NB4 (cell line): ENCODE measurements at regions not wholly inside any gene's neighbourhood (a gene's known extent, or its start where the extent isn't known, plus 50 kb on each side); places are given as distances from the start of the nearest gene placed in this dataset.

Experiments used
- DNase-seq: peaks from one replicate; pipeline ENCODE4 v3.0.0; 2010; ENCODE audit warnings: low read depth
- H3K4me3 ChIP-seq: one replicate; pipeline ENCODE4 v1.5.1; 2011; ENCODE audit warnings: mild to moderate bottlenecking, low read depth, low read length, moderate library complexity
- MYC ChIP-seq: IDR thresholded peaks from 2 replicates; pipeline ENCODE4 v1.6.1; 2011; ENCODE audit warnings: low read depth, low read length
- POLR2A ChIP-seq: IDR thresholded peaks from 2 replicates; pipeline ENCODE4 v1.6.1; 2011; ENCODE audit warnings: mild to moderate bottlenecking; ENCODE audit not compliant: insufficient read length; ENCODE audit errors: extremely low read depth
- TF ChIP-seq, protein P1 (sequence below): IDR thresholded peaks from 2 replicates; pipeline ENCODE4 v1.6.1; 2011; ENCODE audit warnings: low read depth, low read length
- TF ChIP-seq, protein P2 (sequence below): IDR thresholded peaks from one replicate; pipeline ENCODE4 v1.5.1; 2012; ENCODE audit warnings: low read depth, low read length

DNA sequence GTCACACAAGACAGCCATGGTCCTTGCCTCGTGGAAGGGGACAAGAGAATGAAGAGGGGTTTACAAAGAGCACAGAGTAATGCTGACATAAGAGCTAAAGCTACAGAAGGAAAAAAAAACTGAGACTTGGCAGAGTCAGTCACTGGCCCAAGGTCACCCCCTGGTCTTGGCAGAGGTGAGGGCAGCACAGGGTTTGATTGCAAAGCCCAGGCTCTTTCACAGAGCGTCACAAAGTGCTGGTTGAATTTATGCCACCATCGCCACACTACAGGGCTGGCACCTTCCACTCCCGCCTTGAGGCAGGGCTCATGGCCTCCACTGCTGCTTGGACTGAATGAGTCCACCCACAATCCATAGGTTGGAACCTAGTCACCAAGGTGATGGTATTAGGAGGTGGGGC, 190.2 kb downstream of the INHBB start:
- no peak overlapping the region for H3K4me3 ChIP-seq
- TF ChIP-seq MYC (no peak), POLR2A (no peak)
- TF ChIP-seq, protein P1, sequence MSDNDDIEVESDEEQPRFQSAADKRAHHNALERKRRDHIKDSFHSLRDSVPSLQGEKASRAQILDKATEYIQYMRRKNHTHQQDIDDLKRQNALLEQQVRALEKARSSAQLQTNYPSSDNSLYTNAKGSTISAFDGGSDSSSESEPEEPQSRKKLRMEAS: no peak
- TF ChIP-seq, protein P2, sequence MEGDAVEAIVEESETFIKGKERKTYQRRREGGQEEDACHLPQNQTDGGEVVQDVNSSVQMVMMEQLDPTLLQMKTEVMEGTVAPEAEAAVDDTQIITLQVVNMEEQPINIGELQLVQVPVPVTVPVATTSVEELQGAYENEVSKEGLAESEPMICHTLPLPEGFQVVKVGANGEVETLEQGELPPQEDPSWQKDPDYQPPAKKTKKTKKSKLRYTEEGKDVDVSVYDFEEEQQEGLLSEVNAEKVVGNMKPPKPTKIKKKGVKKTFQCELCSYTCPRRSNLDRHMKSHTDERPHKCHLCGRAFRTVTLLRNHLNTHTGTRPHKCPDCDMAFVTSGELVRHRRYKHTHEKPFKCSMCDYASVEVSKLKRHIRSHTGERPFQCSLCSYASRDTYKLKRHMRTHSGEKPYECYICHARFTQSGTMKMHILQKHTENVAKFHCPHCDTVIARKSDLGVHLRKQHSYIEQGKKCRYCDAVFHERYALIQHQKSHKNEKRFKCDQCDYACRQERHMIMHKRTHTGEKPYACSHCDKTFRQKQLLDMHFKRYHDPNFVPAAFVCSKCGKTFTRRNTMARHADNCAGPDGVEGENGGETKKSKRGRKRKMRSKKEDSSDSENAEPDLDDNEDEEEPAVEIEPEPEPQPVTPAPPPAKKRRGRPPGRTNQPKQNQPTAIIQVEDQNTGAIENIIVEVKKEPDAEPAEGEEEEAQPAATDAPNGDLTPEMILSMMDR: no peak
- DNase-seq: no peak

DNA sequence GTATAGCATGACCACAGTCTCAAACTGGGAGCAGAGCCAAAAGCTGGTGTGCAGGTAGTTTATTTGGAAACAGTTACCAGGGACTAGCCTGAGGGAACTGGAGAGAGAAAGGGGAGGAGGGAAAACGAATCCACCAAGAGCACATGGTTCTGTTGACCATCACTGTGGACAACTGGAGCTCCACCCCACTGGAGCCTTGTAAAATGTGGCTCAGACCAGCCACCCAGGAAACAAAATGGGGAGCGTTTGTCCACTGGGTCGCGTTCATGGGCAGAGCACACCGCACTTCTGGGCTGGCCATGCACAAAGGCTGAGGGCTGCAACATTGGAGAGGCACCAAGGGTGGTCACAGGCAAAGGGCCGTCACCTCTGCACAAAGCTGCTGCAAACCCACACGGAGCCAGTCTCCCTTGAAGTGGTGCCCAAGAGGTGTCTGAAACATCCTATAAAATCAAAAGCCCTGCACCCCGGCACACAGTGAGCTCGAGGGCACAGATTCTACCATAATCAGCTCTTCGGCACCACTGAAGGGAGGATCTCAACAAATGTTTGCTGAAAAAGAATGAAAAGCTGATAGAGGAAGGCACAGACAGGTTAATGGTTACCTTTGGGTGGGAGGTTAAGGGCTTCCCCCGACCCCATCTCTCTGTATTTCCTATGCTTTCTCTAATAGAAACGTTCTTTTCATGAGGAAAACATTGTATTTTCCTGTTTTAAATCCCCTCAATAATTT, 192.9 kb downstream of the INHBB start:
- TF ChIP-seq, protein P2: no peak
- TF ChIP-seq, protein P1: no peak
- no peak for TF ChIP-seq MYC
- no peak for DNase-seq
- H3K4me3 ChIP-seq: no peak overlapping the region

DNA sequence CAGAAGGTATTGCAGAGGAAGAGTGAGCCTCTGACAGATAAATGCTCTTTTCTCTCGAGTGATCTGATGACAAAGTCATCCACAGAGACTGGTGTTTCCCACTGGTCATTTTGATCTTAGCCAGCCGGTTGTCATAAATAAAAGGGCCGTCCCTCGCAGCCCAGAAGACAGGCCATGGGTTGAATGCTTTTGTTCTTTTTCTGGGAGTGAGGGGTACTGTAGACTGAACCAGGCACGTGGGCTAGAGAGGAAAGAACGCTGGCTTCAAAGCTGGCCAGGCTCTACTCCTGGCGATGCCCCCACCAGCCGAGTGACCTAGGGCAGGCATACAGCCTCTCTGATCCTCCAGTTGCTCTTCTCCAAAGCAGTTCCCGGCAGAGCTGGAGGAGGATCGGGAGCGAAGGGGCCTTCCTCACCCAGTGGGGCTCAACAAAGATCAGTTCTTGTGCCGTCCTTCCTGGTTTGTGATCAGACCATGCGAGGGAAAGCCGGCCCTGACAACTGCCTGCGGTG, 193.5 kb downstream of the INHBB start:
- TF ChIP-seq POLR2A (no peak), MYC (no peak)
- TF ChIP-seq, protein P1: no peak
- TF ChIP-seq, protein P2: no peak
- no peak for DNase-seq
- no peak overlapping the region for H3K4me3 ChIP-seq

DNA sequence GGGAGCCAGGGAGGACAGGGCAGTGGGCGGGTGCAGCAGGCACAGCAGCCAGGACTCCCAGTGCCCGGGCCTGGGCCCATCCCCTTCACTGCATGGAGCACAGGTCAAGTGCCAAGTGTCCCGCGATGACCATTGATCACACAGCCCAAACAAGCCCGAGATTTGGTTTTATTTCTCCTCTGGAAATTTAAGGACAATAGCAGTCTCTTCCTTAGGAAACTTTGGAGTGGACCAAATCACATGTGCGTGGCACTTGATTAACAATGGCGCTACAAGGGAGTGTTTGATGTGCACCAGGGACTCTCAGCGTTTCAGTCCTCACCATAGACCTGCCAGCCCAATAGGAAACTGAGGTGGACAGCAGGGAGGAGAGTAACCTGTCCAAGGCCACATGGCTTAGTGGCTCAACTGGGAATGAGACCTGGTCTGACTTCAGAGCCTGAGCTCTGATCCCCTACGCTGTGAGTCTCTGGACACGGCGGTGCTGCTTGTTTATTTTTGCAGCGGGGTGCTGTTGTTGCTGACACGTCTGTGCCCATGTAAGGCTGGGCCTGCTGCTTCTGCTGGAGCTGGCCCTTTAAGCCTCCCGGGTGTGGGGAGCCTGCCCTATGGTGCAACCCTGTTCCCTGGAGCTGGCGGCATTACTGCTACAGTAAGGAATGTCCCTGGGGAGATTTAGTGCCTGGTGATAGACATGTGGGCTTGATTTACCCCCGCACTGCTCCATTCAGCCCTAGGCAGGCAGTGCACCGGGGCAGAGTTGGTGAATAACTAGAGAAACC, 194.2 kb downstream of the INHBB start:
- TF ChIP-seq POLR2A (no peak), MYC (no peak)
- TF ChIP-seq, protein P1: no peak; the same call in 1 of the 2 replicates
- TF ChIP-seq, protein P2: no peak
- H3K4me3 ChIP-seq: no peak overlapping the region
- peak; percentile 94 for DNase-seq

DNA sequence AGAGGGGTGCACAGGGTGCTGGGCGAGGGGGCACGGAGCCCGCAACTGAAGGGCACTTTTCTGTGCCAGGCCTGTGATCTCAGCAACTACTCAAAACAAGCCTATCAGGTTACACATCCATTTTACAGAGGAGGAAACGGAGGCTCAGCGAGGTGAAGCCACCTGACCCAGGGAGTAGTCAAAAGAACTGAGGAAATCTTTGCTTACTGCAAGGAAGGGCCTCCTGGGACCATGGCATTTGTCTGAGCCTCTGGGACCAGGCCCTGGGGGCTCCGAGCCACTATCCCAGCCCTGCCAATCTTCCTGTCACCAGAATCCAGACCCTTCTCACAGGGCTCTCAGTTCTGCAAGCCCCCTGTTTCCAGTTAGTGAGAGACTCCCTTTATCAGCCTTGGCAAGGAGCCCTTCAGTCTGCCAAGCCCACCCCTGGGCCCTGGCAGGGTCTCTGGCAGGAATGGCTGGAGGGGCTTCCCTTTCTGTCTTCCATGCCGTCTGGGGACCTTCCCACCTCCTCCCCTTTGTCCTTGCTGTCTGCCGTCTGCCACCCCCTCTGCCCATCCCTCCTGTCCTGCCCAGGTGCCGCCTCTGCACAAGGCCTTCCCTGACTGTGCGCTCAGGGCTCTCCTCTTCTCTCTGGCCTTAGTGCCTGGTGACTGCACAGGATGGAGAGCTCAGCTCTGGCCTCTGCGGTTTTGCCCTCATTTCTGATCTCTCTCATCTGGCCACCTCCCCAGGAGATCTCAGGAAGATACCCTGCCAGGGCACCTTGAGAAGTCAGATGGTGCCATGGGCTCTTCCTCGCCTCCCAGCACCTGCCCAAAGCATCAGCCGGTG, 194.7 kb upstream of the GLI2 start:
- TF ChIP-seq POLR2A: no peak
- TF ChIP-seq, protein P2: no peak
- no peak for TF ChIP-seq MYC
- TF ChIP-seq, protein P1: no peak
- no peak overlapping the region for H3K4me3 ChIP-seq
- DNase-seq: no peak
